ENCODE measurements at regions not wholly inside any gene's neighbourhood (a gene's known extent, or its start where the extent isn't known, plus 50 kb on each side); places are given as distances from the start of the nearest gene placed in this dataset.

DNA sequence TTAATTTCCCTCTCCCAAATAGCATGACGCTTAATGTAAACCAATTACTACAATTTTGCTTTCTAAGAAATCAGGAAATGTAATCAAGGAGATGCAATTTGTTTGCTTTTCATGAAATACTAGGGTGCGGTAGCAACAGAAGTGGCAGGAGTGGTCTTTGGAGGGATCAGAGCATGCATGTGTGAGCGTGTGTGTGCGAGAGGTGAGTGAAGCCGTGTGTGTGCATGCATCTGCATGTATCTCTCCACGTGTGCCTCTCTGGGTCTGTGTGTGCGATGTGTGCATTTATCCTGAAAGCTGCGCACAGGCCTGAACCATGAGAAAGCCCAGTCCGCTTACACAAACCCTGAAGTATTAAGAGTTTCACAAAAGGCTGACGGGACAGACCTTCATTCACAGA lies 249.8 kb upstream of the C1orf174 start:
- no peaks in the 10 kb centered on the region for H3K4me1 ChIP-seq (ENCODE audit: insufficient read depth, low read length)
- ATAC-seq (ENCODE audit: insufficient read depth, low read depth) (no peak), DNase-seq (no peak)
- no peak overlapping the region for H3K4me2 ChIP-seq (ENCODE audit: insufficient read depth, low read length)
- no peaks in the 10 kb centered on the region for H4K20me1 ChIP-seq (ENCODE audit: insufficient read depth, low read length)
- H3K9ac ChIP-seq (ENCODE audit: low read depth, low read length), result no peak overlapping the region
- H3K27ac ChIP-seq (ENCODE audit: low read length), result no peak overlapping the region
- H3K27me3 ChIP-seq (ENCODE audit: insufficient read depth, low read length, poor library complexity), result no peaks in the 10 kb centered on the region
- H3K79me2 ChIP-seq (ENCODE audit: insufficient read depth, low read length), result no peaks in the 10 kb centered on the region
- H2AFZ ChIP-seq (ENCODE audit: low read depth, low read length), result no peak overlapping the region
- no peak for TF ChIP-seq EZH2 (IDR thresholded peaks at IDR 0.05; ENCODE audit: borderline replicate concordance, low read depth, low read length, severe bottlenecking)
- TF ChIP-seq, protein P1, sequence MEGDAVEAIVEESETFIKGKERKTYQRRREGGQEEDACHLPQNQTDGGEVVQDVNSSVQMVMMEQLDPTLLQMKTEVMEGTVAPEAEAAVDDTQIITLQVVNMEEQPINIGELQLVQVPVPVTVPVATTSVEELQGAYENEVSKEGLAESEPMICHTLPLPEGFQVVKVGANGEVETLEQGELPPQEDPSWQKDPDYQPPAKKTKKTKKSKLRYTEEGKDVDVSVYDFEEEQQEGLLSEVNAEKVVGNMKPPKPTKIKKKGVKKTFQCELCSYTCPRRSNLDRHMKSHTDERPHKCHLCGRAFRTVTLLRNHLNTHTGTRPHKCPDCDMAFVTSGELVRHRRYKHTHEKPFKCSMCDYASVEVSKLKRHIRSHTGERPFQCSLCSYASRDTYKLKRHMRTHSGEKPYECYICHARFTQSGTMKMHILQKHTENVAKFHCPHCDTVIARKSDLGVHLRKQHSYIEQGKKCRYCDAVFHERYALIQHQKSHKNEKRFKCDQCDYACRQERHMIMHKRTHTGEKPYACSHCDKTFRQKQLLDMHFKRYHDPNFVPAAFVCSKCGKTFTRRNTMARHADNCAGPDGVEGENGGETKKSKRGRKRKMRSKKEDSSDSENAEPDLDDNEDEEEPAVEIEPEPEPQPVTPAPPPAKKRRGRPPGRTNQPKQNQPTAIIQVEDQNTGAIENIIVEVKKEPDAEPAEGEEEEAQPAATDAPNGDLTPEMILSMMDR (IDR thresholded peaks at IDR 0.05; ENCODE audit: borderline replicate concordance, extremely low read depth, low read length, poor library complexity, severe bottlenecking), result no peak
- H3K4me3 ChIP-seq (ENCODE audit: low read depth in 1 of 2, low read length in 2 of 2), result no peak overlapping the region
- H3K36me3 ChIP-seq (ENCODE audit: insufficient read depth, low read length), result no peaks in the 10 kb centered on the region
- H3K9me3 ChIP-seq (ENCODE audit: insufficient read depth, low read length, severe bottlenecking), result no peaks in the 10 kb centered on the region

DNA sequence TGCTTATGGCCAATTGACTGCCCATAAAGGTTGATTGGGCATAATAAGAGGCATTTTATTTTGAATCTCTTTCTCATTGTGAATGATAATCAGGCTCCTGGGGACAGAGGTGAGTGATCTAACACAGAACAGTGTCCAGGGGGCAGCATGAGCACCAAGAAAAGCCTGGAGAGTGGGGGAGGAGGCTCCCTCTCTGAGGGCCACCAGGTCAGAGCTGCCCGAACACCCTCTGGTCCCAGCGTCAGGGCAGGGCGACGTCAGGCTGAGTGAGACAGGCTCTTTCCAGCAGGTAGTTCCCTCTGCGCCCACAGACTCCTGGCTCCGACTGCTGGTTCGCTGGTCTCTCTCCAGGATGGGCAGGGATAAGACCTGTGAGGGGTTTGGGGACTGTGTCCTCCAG lies 250.2 kb upstream of the C1orf174 start:
- ATAC-seq (ENCODE audit: insufficient read depth, low read depth) (no peak), DNase-seq (no peak)
- no peaks in the 10 kb centered on the region for H3K36me3 ChIP-seq (ENCODE audit: insufficient read depth, low read length)
- no peak overlapping the region for H2AFZ ChIP-seq (ENCODE audit: low read depth, low read length)
- no peaks in the 10 kb centered on the region for H4K20me1 ChIP-seq (ENCODE audit: insufficient read depth, low read length)
- H3K4me2 ChIP-seq (ENCODE audit: insufficient read depth, low read length), result no peak overlapping the region
- H3K27me3 ChIP-seq (ENCODE audit: insufficient read depth, low read length, poor library complexity), result no peaks in the 10 kb centered on the region
- H3K27ac ChIP-seq (ENCODE audit: low read length), result no peak overlapping the region
- no peaks in the 10 kb centered on the region for H3K4me1 ChIP-seq (ENCODE audit: insufficient read depth, low read length)
- no peak overlapping the region for H3K9ac ChIP-seq (ENCODE audit: low read depth, low read length)
- no peaks in the 10 kb centered on the region for H3K79me2 ChIP-seq (ENCODE audit: insufficient read depth, low read length)
- no peak overlapping the region for H3K4me3 ChIP-seq (ENCODE audit: low read depth in 1 of 2, low read length in 2 of 2)
- H3K9me3 ChIP-seq (ENCODE audit: insufficient read depth, low read length, severe bottlenecking), result no peaks in the 10 kb centered on the region
- TF ChIP-seq, protein P1 (IDR thresholded peaks at IDR 0.05; ENCODE audit: borderline replicate concordance, extremely low read depth, low read length, poor library complexity, severe bottlenecking), result no peak
- no peak for TF ChIP-seq EZH2 (IDR thresholded peaks at IDR 0.05; ENCODE audit: borderline replicate concordance, low read depth, low read length, severe bottlenecking)

- H3K9ac ChIP-seq (ENCODE audit: low read depth, low read length), result no peak overlapping the region
- H3K9me3 ChIP-seq (ENCODE audit: insufficient read depth, low read length, severe bottlenecking), result no peaks in the 10 kb centered on the region
- no peak overlapping the region for H3K27ac ChIP-seq (ENCODE audit: low read length)
- no peak for ATAC-seq (ENCODE audit: insufficient read depth, low read depth)
- H3K4me2 ChIP-seq (ENCODE audit: insufficient read depth, low read length), result no peak overlapping the region
- DNase-seq, result no peak
- no peaks in the 10 kb centered on the region for H4K20me1 ChIP-seq (ENCODE audit: insufficient read depth, low read length)
- TF ChIP-seq EZH2 (IDR thresholded peaks at IDR 0.05; ENCODE audit: borderline replicate concordance, low read depth, low read length, severe bottlenecking), result no peak
- TF ChIP-seq, protein P1 (IDR thresholded peaks at IDR 0.05; ENCODE audit: borderline replicate concordance, extremely low read depth, low read length, poor library complexity, severe bottlenecking), result no peak
- no peak overlapping the region for H3K4me3 ChIP-seq (ENCODE audit: low read depth in 1 of 2, low read length in 2 of 2)
- H3K79me2 ChIP-seq (ENCODE audit: insufficient read depth, low read length), result no peaks in the 10 kb centered on the region
- H3K4me1 ChIP-seq (ENCODE audit: insufficient read depth, low read length), result no peaks in the 10 kb centered on the region
- H2AFZ ChIP-seq (ENCODE audit: low read depth, low read length), result no peak overlapping the region
- no peaks in the 10 kb centered on the region for H3K27me3 ChIP-seq (ENCODE audit: insufficient read depth, low read length, poor library complexity)
- H3K36me3 ChIP-seq (ENCODE audit: insufficient read depth, low read length), result no peaks in the 10 kb centered on the region
Measured at GRCh38 chr1:4152266-4152665, 252.2 kb upstream of the C1orf174 start.

GRCh38 chr1:4153571-4153970 lies 253.5 kb upstream of the C1orf174 start:
- no peaks in the 10 kb centered on the region for H3K4me1 ChIP-seq (ENCODE audit: insufficient read depth, low read length)
- H3K79me2 ChIP-seq (ENCODE audit: insufficient read depth, low read length), result no peaks in the 10 kb centered on the region
- no peaks in the 10 kb centered on the region for H3K27me3 ChIP-seq (ENCODE audit: insufficient read depth, low read length, poor library complexity)
- TF ChIP-seq, protein P1 (IDR thresholded peaks at IDR 0.05; ENCODE audit: borderline replicate concordance, extremely low read depth, low read length, poor library complexity, severe bottlenecking), result no peak
- TF ChIP-seq EZH2 (IDR thresholded peaks at IDR 0.05; ENCODE audit: borderline replicate concordance, low read depth, low read length, severe bottlenecking), result no peak
- no peaks in the 10 kb centered on the region for H3K36me3 ChIP-seq (ENCODE audit: insufficient read depth, low read length)
- H4K20me1 ChIP-seq (ENCODE audit: insufficient read depth, low read length), result no peaks in the 10 kb centered on the region
- no peak overlapping the region for H3K4me2 ChIP-seq (ENCODE audit: insufficient read depth, low read length)
- H2AFZ ChIP-seq (ENCODE audit: low read depth, low read length), result no peak overlapping the region
- H3K9ac ChIP-seq (ENCODE audit: low read depth, low read length), result no peak overlapping the region
- H3K27ac ChIP-seq (ENCODE audit: low read length), result no peak overlapping the region
- H3K9me3 ChIP-seq (ENCODE audit: insufficient read depth, low read length, severe bottlenecking), result no peaks in the 10 kb centered on the region
- H3K4me3 ChIP-seq (ENCODE audit: low read depth in 1 of 2, low read length in 2 of 2), result no peak overlapping the region
- ATAC-seq (ENCODE audit: insufficient read depth, low read depth), result no peak
- DNase-seq, result no peak

All from DND-41 (cell line).